Endothelial cell of umbilical vein (primary cell): ENCODE measurements at regions not wholly inside any gene's neighbourhood (a gene's known extent, or its start where the extent isn't known, plus 50 kb on each side); places are given as distances from the start of the nearest gene placed in this dataset.

Source experiments
- BruUV-seq: library from RNA; stranded (reverse); fragments of 400-500 nt; replicated peaks from 2 replicates; lab custom pipeline; 2021; lab: Mats Ljungman, UMichigan
- CTCF ChIA-PET: fragments of 300-600, 350-600 bp; sonication (Branson Sonifier 250); formaldehyde crosslinking; loops from one replicate; lab custom pipeline; 2021; ENCODE audit warnings: antibody characterized with exemption, inconsistent platforms; lab: Charles Lee
- POLR2A ChIA-PET: fragments of 300-600, 350-600 bp; sonication (Branson Sonifier 250); formaldehyde crosslinking; loops from one replicate; lab custom pipeline; 2021; ENCODE audit warnings: antibody characterized with exemption, inconsistent platforms; lab: Charles Lee
- DNase-seq: peaks from one replicate; pipeline ENCODE4 v3.0.0-alpha.2; 2011; ENCODE audit warnings: low read depth, low spot score
- FAIRE-seq: peaks from 2 replicates; lab custom pipeline; 2011; peaks lifted over from hg19 to GRCh38; lab: Jason Lieb, UNC
- H2AFZ ChIP-seq: 2 replicates; pipeline ENCODE4 v1.6.0; 2012; ENCODE audit warnings: low read depth, low read length, control low read depth, inconsistent platforms
- H3K27ac ChIP-seq: 2 replicates; pipeline ENCODE4 v1.5.1; 2011; ENCODE audit warnings: low read depth, mild to moderate bottlenecking, control low read depth, low read length, moderate library complexity; ENCODE audit not compliant: insufficient read depth
- H3K27me3 ChIP-seq, 2 experiments: 2 replicates each; pipeline versions ENCODE4 v1.6.0 to v1.6.1; 2011; ENCODE audit warnings: low read length in 2 of 2, mixed read lengths in 1 of 2; ENCODE audit not compliant: control insufficient read depth in 2 of 2, insufficient read depth in 2 of 2
- H3K36me3 ChIP-seq, 2 experiments: 2 replicates in 1 of 2; 3 replicates in 1 of 2; pipeline ENCODE4 v1.5.1; 2011; ENCODE audit warnings: low read length in 2 of 2, mild to moderate bottlenecking in 1 of 2, moderate library complexity in 1 of 2; ENCODE audit not compliant: control insufficient read depth in 2 of 2, insufficient read depth in 2 of 2; ENCODE audit errors: extremely low read depth in 1 of 2
- H3K4me1 ChIP-seq: 3 replicates; pipeline ENCODE4 v1.5.1; 2011; ENCODE audit warnings: mild to moderate bottlenecking, low read length; ENCODE audit not compliant: control insufficient read depth, insufficient read depth; ENCODE audit errors: extremely low read depth
- H3K4me2 ChIP-seq: 2 replicates; pipeline ENCODE4 v1.6.1; 2011; ENCODE audit warnings: low read length, control low read depth, mixed read lengths; ENCODE audit not compliant: insufficient read depth
- H3K4me3 ChIP-seq, 3 experiments: fragments of 200-600 bp in 1 of 3; sonication (generic), shearing (Covaris generic) in 1 of 3; replicated peaks in 1 of 3; 2 replicates each; pipeline ENCODE4 v1.5.1; 2011 to 2016; ENCODE audit warnings: control low read depth in 3 of 3, low read length in 3 of 3, mild to moderate bottlenecking in 2 of 3, inconsistent platforms in 1 of 3, low read depth in 1 of 3, moderate library complexity in 1 of 3; ENCODE audit not compliant: insufficient read depth in 1 of 3
- H3K79me2 ChIP-seq: 2 replicates; pipeline ENCODE4 v1.6.0; 2012; ENCODE audit warnings: low read length, inconsistent platforms; ENCODE audit not compliant: control insufficient read depth, insufficient read depth
- H3K9ac ChIP-seq: replicated peaks from 2 replicates; pipeline ENCODE3; 2011; ENCODE audit warnings: low read length, control low read depth; ENCODE audit not compliant: insufficient read depth; ENCODE audit errors: extremely low read depth
- H3K9me1 ChIP-seq: replicated peaks from 3 replicates; pipeline ENCODE4 v1.6.0; 2011; ENCODE audit warnings: mild to moderate bottlenecking, low read length; ENCODE audit not compliant: control insufficient read depth, insufficient read depth; ENCODE audit errors: extremely low read depth
- H3K9me3 ChIP-seq: replicated peaks from 2 replicates; pipeline ENCODE4 v1.5.1; 2012; ENCODE audit warnings: low read length, inconsistent platforms; ENCODE audit not compliant: control insufficient read depth, insufficient read depth
- H4K20me1 ChIP-seq: replicated peaks from 2 replicates; pipeline ENCODE3; 2011; ENCODE audit warnings: mild to moderate bottlenecking, low read length; ENCODE audit not compliant: control insufficient read depth, insufficient read depth; ENCODE audit errors: extremely low read depth
- FOS ChIP-seq: IDR thresholded peaks from 2 replicates; pipeline ENCODE4 v1.6.1; 2011; ENCODE audit warnings: mild to moderate bottlenecking, low read length, moderate library complexity, borderline replicate concordance; ENCODE audit not compliant: insufficient read depth
- GATA2 ChIP-seq: IDR thresholded peaks from 2 replicates; pipeline ENCODE4 v1.7.0; 2011; ENCODE audit warnings: low read depth, mild to moderate bottlenecking, moderate library complexity, mixed read lengths, low read length; ENCODE audit not compliant: insufficient read length, insufficient read depth
- JUN ChIP-seq: IDR thresholded peaks from 2 replicates; pipeline ENCODE4 v1.6.1; 2011; ENCODE audit warnings: borderline replicate concordance, low read depth; ENCODE audit not compliant: insufficient read length, insufficient read depth
- MAX ChIP-seq: IDR thresholded peaks from 2 replicates; pipeline ENCODE4 v1.6.1; 2011; ENCODE audit not compliant: insufficient read depth, insufficient read length
- MYC ChIP-seq: IDR thresholded peaks from one replicate; pipeline ENCODE4 v1.6.1; 2011; ENCODE audit warnings: mild to moderate bottlenecking, low read depth, low read length
- POLR2A ChIP-seq: IDR thresholded peaks from 2 replicates; pipeline ENCODE4 v1.6.1; 2012; ENCODE audit warnings: low read depth, mild to moderate bottlenecking, control low read depth, low read length
- dilution Hi-C: fragments of 300-500 bp; cut with MboI; formaldehyde crosslinking; loops from one replicate; pipeline ENCODE4 v1.15.0; 2019; ENCODE audit warnings: low sequenced_read_pairs; ENCODE audit not compliant: extremely low pct_ligation_motif_present
- intact Hi-C: fragments of 100-400 bp; cut with micrococcal nuclease; formaldehyde crosslinking; loops from one replicate; pipeline ENCODE4 v1.10.0; 2022

GRCh38 chr4:189510601-189511000 is 430.1 kb upstream of the FRG1 start:
- dilution Hi-C loops = no loop called here

GRCh38 chr4:189511581-189511980 is 429.1 kb upstream of the FRG1 start:
- Histone ChIP-seq H3K79me2 (no peaks in the 10 kb centered on the region), H3K9me1 (no peaks in the 10 kb centered on the region), H4K20me1 (no peaks in the 10 kb centered on the region), H3K4me2 (no peak overlapping the region), H3K36me3 (no peaks in the 10 kb centered on the region), H3K4me3 (no peak overlapping the region), H3K9ac (no peak overlapping the region), H3K27ac (no peak overlapping the region), H3K27me3 (no peaks in the 10 kb centered on the region), H3K4me1 (no peaks in the 10 kb centered on the region), H2AFZ (no peak overlapping the region), H3K9me3 (peaks cover 10% of the 10 kb centered on the region)
- CTCF ChIA-PET = no interaction called here
- dilution Hi-C loops (no loop called here), intact Hi-C loops (no loop called here)
- no peak for TF ChIP-seq JUN
- no peak for TF ChIP-seq POLR2A
- no peak for TF ChIP-seq GATA2
- TF ChIP-seq MYC = no peak
- TF ChIP-seq FOS = no peak
- POLR2A ChIA-PET = no interaction called here
- FAIRE-seq (no peak), DNase-seq (no peak)
- BruUV-seq = no TSS peak

More at GRCh38 chr4:189510601-189511000, 430.1 kb upstream of the FRG1 start:
- intact Hi-C loops = no loop called here
- TF ChIP-seq MAX (no peak), JUN (no peak), POLR2A (no peak), FOS (no peak)
- Histone ChIP-seq H2AFZ (no peak overlapping the region), H3K79me2 (no peaks in the 10 kb centered on the region), H3K9me3 (peaks cover 7% of the 10 kb centered on the region), H3K4me2 (no peak overlapping the region), H3K4me1 (no peaks in the 10 kb centered on the region), H4K20me1 (no peaks in the 10 kb centered on the region), H3K9me1 (no peaks in the 10 kb centered on the region), H3K36me3 (no peaks in the 10 kb centered on the region), H3K27ac (no peak overlapping the region), H3K9ac (no peak overlapping the region), H3K4me3 (no peak overlapping the region), H3K27me3 (no peaks in the 10 kb centered on the region)
- CTCF ChIA-PET = no interaction called here
- no peak for DNase-seq
- no TSS peak for BruUV-seq
- no peak for FAIRE-seq
- POLR2A ChIA-PET = no interaction called here
